GM23338 (cell line): ENCODE measurements at regions not wholly inside any gene's neighbourhood (a gene's known extent, or its start where the extent isn't known, plus 50 kb on each side); places are given as distances from the start of the nearest gene placed in this dataset.

Experiments used
- ATAC-seq: fragments of 200-7000 bp; cut with Tn5 transposase; 3 replicates; pipeline ENCODE4 v1.9.1; 2020
- DNase-seq: peaks from one replicate; pipeline ENCODE4 v3.0.0-alpha.2; 2015; ENCODE audit warnings: low spot score
- H2AFZ ChIP-seq: fragments of 200-600 bp; sonication (generic); 2 replicates; pipeline ENCODE4 v1.8.0; 2016; ENCODE audit warnings: antibody characterized with exemption, mild to moderate bottlenecking, moderate library complexity
- H3F3A ChIP-seq: fragments of 200-600 bp; sonication (generic); replicated peaks from 2 replicates; pipeline ENCODE4 v1.8.0; 2017; ENCODE audit warnings: antibody characterized with exemption, mixed run types, low read depth
- H3K27ac ChIP-seq: fragments of 200-600 bp; sonication (generic); 2 replicates; pipeline ENCODE4 v1.6.1; 2016; ENCODE audit warnings: low read depth
- H3K27me3 ChIP-seq: fragments of 200-600 bp; sonication (generic); 2 replicates; pipeline ENCODE4 v1.8.0; 2016; ENCODE audit warnings: mild to moderate bottlenecking, mixed run types, moderate library complexity; ENCODE audit not compliant: insufficient read depth
- H3K36me3 ChIP-seq: fragments of 200-600 bp; sonication (generic); 2 replicates; pipeline ENCODE4 v1.8.0; 2016; ENCODE audit warnings: mild to moderate bottlenecking; ENCODE audit not compliant: insufficient read depth
- H3K4me1 ChIP-seq: fragments of 200-600 bp; sonication (generic); 2 replicates; pipeline ENCODE4 v1.8.0; 2016; ENCODE audit warnings: mild to moderate bottlenecking, moderate library complexity; ENCODE audit not compliant: insufficient read depth
- H3K4me2 ChIP-seq: fragments of 200-600 bp; sonication (generic); 2 replicates; pipeline ENCODE4 v1.7.1; 2017; ENCODE audit warnings: mixed run types
- H3K4me3 ChIP-seq: fragments of 200-600 bp; sonication (generic); 2 replicates; pipeline ENCODE4 v1.6.1; 2016; ENCODE audit warnings: mixed run types
- H3K79me2 ChIP-seq: fragments of 200-600 bp; sonication (generic); replicated peaks from 2 replicates; pipeline ENCODE4 v1.8.0; 2017; ENCODE audit warnings: mild to moderate bottlenecking; ENCODE audit not compliant: insufficient read depth
- H3K9me2 ChIP-seq: fragments of 200-600 bp; sonication (generic); 2 replicates; pipeline ENCODE4 v1.8.0; 2017; ENCODE audit not compliant: insufficient read depth
- H4K20me1 ChIP-seq: fragments of 200-600 bp; sonication (generic); replicated peaks from 2 replicates; pipeline ENCODE4 v1.8.0; 2017; ENCODE audit warnings: mild to moderate bottlenecking; ENCODE audit not compliant: insufficient read depth
- H3K27ac Mint-ChIP-seq: 2 replicates; pipeline ENCODE4 v1.8.0; 2020; ENCODE audit warnings: inconsistent platforms, mild to moderate bottlenecking, moderate library complexity, mixed read lengths
- H3K27me3 Mint-ChIP-seq: 3 replicates; pipeline ENCODE4 v1.8.0; 2022; ENCODE audit warnings: low read depth, mild to moderate bottlenecking, moderate library complexity, mixed read lengths, inconsistent platforms; ENCODE audit not compliant: insufficient read depth, poor library complexity
- H3K36me3 Mint-ChIP-seq: 3 replicates; pipeline ENCODE4 v1.8.0; 2021; ENCODE audit warnings: low read depth, mild to moderate bottlenecking, inconsistent platforms, moderate library complexity, mixed read lengths
- H3K4me1 Mint-ChIP-seq: 3 replicates; pipeline ENCODE4 v1.8.0; 2020; ENCODE audit warnings: mild to moderate bottlenecking, inconsistent platforms, mixed read lengths
- H3K4me3 Mint-ChIP-seq: 3 replicates; pipeline ENCODE4 v1.8.0; 2021; ENCODE audit warnings: moderate library complexity, mild to moderate bottlenecking, inconsistent platforms, mixed read lengths
- H3K9me3 Mint-ChIP-seq: 3 replicates; pipeline ENCODE4 v1.8.0; 2020; ENCODE audit warnings: moderate library complexity, mild to moderate bottlenecking, inconsistent platforms, mixed read lengths
- CREB1 ChIP-seq: fragments of 250-450 bp; sonication (Bioruptor Pico); IDR thresholded peaks from 2 replicates; pipeline ENCODE4 v1.5.0; 2020; ENCODE audit warnings: low read depth, mild to moderate bottlenecking, moderate library complexity
- CTCF ChIP-seq, 2 experiments: fragments of 200-600 bp in 1 of 2; sonication (generic) in 1 of 2; conservative IDR thresholded peaks; 2 replicates each; pipeline versions ENCODE4 v1.5.1 to v1.6.1; 2016 to 2017; ENCODE audit warnings: antibody characterized with exemption in 2 of 2, low read depth in 2 of 2, mild to moderate bottlenecking in 2 of 2, moderate library complexity in 1 of 2
- ETS1 ChIP-seq: IDR thresholded peaks from 2 replicates; pipeline ENCODE4 v1.6.1; 2016; ENCODE audit warnings: antibody characterized with exemption
- EZH2 ChIP-seq: fragments of 200-600 bp; sonication (generic); IDR thresholded peaks from one replicate; pipeline ENCODE4 v1.8.0; 2017; ENCODE audit warnings: antibody characterized with exemption, mild to moderate bottlenecking, low read depth; ENCODE audit not compliant: unreplicated experiment
- EZH2phosphoT487 ChIP-seq: fragments of 200-600 bp; sonication (generic); IDR thresholded peaks from one replicate; pipeline ENCODE4 v1.8.1; 2018; ENCODE audit warnings: antibody characterized with exemption; ENCODE audit not compliant: unreplicated experiment
- JUNB ChIP-seq: IDR thresholded peaks from one replicate; pipeline ENCODE4 v1.6.1; 2016; ENCODE audit warnings: antibody characterized with exemption; ENCODE audit not compliant: unreplicated experiment
- NANOG ChIP-seq: IDR thresholded peaks from 2 replicates; pipeline ENCODE4 v1.6.1; 2016; ENCODE audit warnings: antibody characterized with exemption, borderline replicate concordance
- POLR2AphosphoS5 ChIP-seq: IDR thresholded peaks from 2 replicates; pipeline ENCODE4 v1.6.1; 2016; ENCODE audit warnings: antibody characterized with exemption, low read depth
- REST ChIP-seq: IDR thresholded peaks from one replicate; pipeline ENCODE4 v1.6.1; 2018; ENCODE audit warnings: antibody characterized with exemption; ENCODE audit not compliant: unreplicated experiment
- STAT1 ChIP-seq: IDR thresholded peaks from one replicate; pipeline ENCODE4 v1.6.1; 2016; ENCODE audit warnings: antibody characterized with exemption; ENCODE audit not compliant: unreplicated experiment
- ZNF114 ChIP-seq: fragments of 250-450 bp; sonication (Bioruptor Pico); IDR thresholded peaks from 2 replicates; pipeline ENCODE4 v1.5.0; 2020; ENCODE audit warnings: mild to moderate bottlenecking, moderate library complexity
- ZNF331 ChIP-seq: fragments of 250-450 bp; sonication (Bioruptor Pico); IDR thresholded peaks from 2 replicates; pipeline ENCODE4 v1.5.0; 2020; ENCODE audit warnings: low read depth, mild to moderate bottlenecking, moderate library complexity
- ZNF462 ChIP-seq: fragments of 250-450 bp; sonication (Bioruptor Pico); IDR thresholded peaks from 2 replicates; pipeline ENCODE4 v1.5.0; 2020; ENCODE audit warnings: mild to moderate bottlenecking, moderate library complexity

GRCh38 chr14:99039331-99040041 is 232.5 kb downstream of the BCL11B start:
- ATAC-seq = no peak
- DNase-seq = no peak

More at GRCh38 chr14:99039331-99040041, 232.5 kb downstream of the BCL11B start:
- Mint-ChIP-seq H3K36me3 (no peaks in the 10 kb centered on the region; the same call in 2 of the 3 replicates), H3K9me3 (peaks cover 3% of the 10 kb centered on the region; the same call in 2 of the 3 replicates), H3K4me3 (no peak overlapping the region), H3K27me3 (peaks cover 13% of the 10 kb centered on the region), H3K27ac (no peak overlapping the region), H3K4me1 (peaks cover 24% of the 10 kb centered on the region)
- TF ChIP-seq ZNF462 (CRISPR knock-in tag) = no peak
- TF ChIP-seq CTCF (conservative IDR thresholded peaks at IDR 0.05; ENCODE audit: low read depth in 2 of 2) = no peak
- TF ChIP-seq EZH2 = no peak
- TF ChIP-seq EZH2phosphoT487 = no peak
- no peak for TF ChIP-seq NANOG
- TF ChIP-seq STAT1 = no peak
- no peak for TF ChIP-seq ZNF114 (CRISPR knock-in tag)
- TF ChIP-seq CREB1 = no peak
- no peak for TF ChIP-seq REST
- TF ChIP-seq JUNB = no peak
- no peak for TF ChIP-seq ETS1
- TF ChIP-seq ZNF331 (CRISPR knock-in tag) = no peak
- no peak for TF ChIP-seq POLR2AphosphoS5
- Histone ChIP-seq H3K4me1 (0 out of 2 replicates have a peak, but pooled peaks cover 3% of the 10 kb centered on the region), H3K9me2 (no peaks in the 10 kb centered on the region), H3K27me3 (no peaks in the 10 kb centered on the region), H3K79me2 (no peaks in the 10 kb centered on the region), H3K27ac (no peak overlapping the region), H4K20me1 (no peaks in the 10 kb centered on the region), H3K36me3 (no peaks in the 10 kb centered on the region), H2AFZ (no peak overlapping the region; the same call in 1 of the 2 replicates), H3K4me3 (no peak overlapping the region), H3K4me2 (no peak overlapping the region), H3F3A (0 out of 2 replicates have a peak, but pooled peaks cover 4% of the 10 kb centered on the region)
